NB4 (cell line): ENCODE measurements at regions not wholly inside any gene's neighbourhood (a gene's known extent, or its start where the extent isn't known, plus 50 kb on each side); places are given as distances from the start of the nearest gene placed in this dataset.

ENCODE experiments used
- DNase-seq: peaks from one replicate; pipeline ENCODE4 v3.0.0; 2010; ENCODE audit warnings: low read depth
- H3K4me3 ChIP-seq: one replicate; pipeline ENCODE4 v1.5.1; 2011; ENCODE audit warnings: mild to moderate bottlenecking, low read depth, low read length, moderate library complexity
- CTCF ChIP-seq: IDR thresholded peaks from one replicate; pipeline ENCODE4 v1.5.1; 2012; ENCODE audit warnings: low read depth, low read length
- MAX ChIP-seq: IDR thresholded peaks from 2 replicates; pipeline ENCODE4 v1.6.1; 2011; ENCODE audit warnings: low read depth, low read length
- MYC ChIP-seq: IDR thresholded peaks from 2 replicates; pipeline ENCODE4 v1.6.1; 2011; ENCODE audit warnings: low read depth, low read length
- POLR2A ChIP-seq: IDR thresholded peaks from 2 replicates; pipeline ENCODE4 v1.6.1; 2011; ENCODE audit warnings: mild to moderate bottlenecking; ENCODE audit not compliant: insufficient read length; ENCODE audit errors: extremely low read depth

- TF ChIP-seq POLR2A (no peak), CTCF (no peak), MAX (no peak), MYC (no peak)
- no peak for DNase-seq
Observed at GRCh38 chr1:244346972-244347618, 104.6 kb downstream of the ADSS2 start.

GRCh38 chr1:244347942-244348341 is 103.8 kb downstream of the ADSS2 start:
- H3K4me3 ChIP-seq = no peak overlapping the region
- no peak for DNase-seq
- TF ChIP-seq MAX (no peak), MYC (no peak), CTCF (no peak), POLR2A (no peak)

More at GRCh38 chr1:244346972-244347618, 104.6 kb downstream of the ADSS2 start:
- no peak overlapping the region for H3K4me3 ChIP-seq

- no peak for DNase-seq
- no peak overlapping the region for H3K4me3 ChIP-seq
- TF ChIP-seq POLR2A (no peak), MYC (no peak)
Observed at GRCh38 chr1:244349103-244349531, 102.6 kb downstream of the ADSS2 start.

- no peak for DNase-seq
- H3K4me3 ChIP-seq = no peak overlapping the region
- no peak for TF ChIP-seq CTCF
- TF ChIP-seq POLR2A = no peak
Observed at GRCh38 chr1:244349581-244350001, 102.1 kb downstream of the ADSS2 start.

- no peak overlapping the region for H3K4me3 ChIP-seq
- TF ChIP-seq POLR2A (no peak), MYC (no peak), MAX (no peak), CTCF (no peak)
- DNase-seq = no peak
Observed at GRCh38 chr1:244350027-244350426, 101.7 kb downstream of the ADSS2 start.

GRCh38 chr1:244352156-244352830 is 99.4 kb downstream of the ADSS2 start:
- DNase-seq = no peak
- H3K4me3 ChIP-seq = no peak overlapping the region
- TF ChIP-seq MAX = no peak
- no peak for TF ChIP-seq POLR2A
- no peak for TF ChIP-seq MYC
- no peak for TF ChIP-seq CTCF
